Inflammatory macrophage treated with lipopolysaccharide for 1 hour (primary cell): ENCODE measurements at regions not wholly inside any gene's neighbourhood (a gene's known extent, or its start where the extent isn't known, plus 50 kb on each side); places are given as distances from the start of the nearest gene placed in this dataset.
"Not testable (repeated sequence)": the region's sequence is repeated elsewhere in the genome, so short reads cannot be mapped to it uniquely, and the experiment has no call there.

Experiments
- DNase-seq, 2 donors: peaks; one replicate each; pipeline ENCODE4 v3.0.0-alpha.2; 2020 to 2022

DNA sequence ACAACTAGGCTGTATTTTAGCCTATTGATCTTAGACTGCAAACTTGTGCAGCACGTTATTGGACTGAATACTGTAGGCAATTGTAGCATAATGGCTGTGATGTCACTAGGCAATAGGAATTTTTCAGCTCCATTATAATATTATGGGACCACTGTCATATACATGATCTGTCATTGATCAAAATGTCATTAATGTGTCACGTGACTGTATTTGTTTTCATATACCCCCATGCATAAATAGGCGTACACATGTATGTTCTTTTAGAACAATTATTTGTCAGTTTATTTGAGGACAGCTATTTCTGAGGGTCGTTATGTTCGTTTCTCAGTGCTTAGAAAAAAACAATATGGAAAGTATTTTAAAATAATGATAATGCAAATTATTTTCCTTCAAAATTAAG lies 111.9 kb upstream of the CDH2 start:
- DNase-seq, result no peak

DNA sequence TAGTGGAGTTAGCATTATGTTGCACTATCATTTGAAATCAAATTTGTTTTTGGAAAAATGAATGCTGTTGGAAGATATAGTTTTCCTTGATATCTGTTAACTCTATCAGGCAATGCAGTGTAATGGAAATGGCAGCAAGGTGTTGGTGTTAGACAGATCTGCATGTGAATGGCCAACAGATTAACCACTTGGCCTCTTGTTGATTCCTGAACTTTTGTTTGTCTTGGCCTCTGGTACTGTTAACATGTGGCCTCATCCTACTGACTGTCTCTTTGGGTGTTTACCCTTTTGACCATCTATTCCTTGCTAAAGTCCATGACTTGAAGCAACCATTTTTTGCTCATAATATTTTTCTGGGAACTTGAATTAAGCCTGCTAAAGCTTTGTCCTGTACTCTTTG lies 110.2 kb upstream of the CDH2 start:
- no peak for DNase-seq

DNA sequence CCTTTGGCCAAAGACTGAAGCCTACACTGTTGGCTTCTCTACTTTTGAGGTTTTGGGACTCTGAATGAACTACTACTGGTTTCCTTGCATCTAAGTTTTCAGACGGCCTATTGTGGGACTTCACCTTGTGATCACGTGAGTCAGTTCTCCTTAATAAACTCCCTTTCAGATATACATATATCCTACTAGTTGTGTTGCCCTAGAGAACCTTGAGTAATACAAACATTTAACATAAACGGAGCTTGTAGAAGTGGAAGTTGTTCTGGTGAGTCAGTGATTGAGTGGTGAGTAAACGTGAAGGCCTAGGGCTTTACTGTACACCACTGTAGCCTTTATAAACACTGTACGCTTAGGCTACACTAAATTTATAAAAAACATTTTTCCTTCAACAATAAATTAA lies 107.2 kb upstream of the CDH2 start:
- no peak for DNase-seq

DNA sequence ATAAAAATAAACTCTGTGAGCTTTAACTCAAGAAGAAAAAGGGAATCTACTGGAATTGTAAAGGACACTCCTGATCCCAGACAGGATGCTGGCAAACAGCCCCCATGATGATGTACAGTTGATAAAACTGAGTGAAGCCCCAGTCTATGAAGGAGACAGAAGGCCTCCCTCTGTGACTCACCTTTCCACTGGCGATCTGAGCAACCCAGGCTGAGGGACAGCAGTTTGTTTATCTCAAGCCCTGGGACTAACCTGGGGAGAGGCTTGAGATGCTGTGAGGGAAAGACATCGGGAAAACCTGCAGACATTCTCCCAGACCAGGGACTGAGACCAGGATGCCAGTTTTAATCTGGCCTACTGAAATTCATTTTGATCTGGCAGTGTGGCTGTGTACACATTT lies 104.5 kb upstream of the CDH2 start:
- no peak for DNase-seq

DNA sequence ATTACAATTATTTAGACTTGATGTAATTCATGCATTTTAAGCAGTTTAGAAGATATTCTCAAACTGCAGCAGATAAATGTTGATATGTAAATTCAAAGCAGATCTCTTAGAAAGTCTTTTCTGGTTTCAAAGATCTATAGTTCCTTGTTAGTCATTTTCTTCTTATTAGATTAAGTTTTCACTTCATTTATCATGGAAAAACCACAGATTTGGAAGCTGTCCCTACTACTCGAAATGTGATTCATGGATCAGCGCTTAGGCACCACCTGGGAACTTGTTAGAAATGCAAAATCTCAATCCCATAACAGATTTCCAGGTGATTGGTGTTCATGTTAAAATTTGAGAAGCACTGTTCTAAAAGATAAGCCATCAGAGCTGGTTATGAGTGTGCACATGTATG lies 92.8 kb upstream of the CDH2 start:
- no peak for DNase-seq

DNA sequence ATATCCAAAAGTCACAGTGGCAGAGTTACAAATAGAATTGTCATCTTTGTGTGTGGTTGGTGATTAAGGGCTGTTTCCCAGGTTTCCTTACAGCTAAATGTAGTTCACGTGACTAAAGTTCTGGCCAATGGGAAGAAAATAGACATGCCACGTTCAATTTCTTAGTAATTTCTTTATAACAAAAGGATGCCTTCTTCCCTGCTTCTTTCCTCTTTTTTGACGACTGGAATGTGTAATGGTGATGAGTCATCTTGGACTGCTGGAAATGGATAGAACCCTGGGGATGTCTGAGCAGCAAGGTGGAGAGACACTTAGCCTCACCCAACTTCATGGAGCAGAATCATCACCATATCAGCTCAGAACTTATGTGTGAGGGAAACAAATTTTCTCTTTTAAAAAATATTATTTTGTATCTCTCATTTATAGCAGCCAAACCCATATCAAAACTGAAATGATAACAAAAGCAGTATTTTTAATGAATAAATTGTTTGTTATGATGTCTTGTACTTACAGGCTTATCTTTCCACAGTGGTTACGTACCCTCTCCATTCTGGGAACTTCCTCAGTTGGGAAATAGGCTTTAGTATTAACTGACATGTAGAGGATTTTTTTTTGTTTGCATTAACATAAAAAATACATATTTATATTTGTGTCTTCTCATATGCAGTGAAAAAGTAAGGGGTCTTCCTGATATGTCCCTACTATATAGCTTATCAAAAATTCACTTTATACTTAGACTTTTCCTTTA lies 91.1 kb upstream of the CDH2 start:
- DNase-seq, result no peak

DNA sequence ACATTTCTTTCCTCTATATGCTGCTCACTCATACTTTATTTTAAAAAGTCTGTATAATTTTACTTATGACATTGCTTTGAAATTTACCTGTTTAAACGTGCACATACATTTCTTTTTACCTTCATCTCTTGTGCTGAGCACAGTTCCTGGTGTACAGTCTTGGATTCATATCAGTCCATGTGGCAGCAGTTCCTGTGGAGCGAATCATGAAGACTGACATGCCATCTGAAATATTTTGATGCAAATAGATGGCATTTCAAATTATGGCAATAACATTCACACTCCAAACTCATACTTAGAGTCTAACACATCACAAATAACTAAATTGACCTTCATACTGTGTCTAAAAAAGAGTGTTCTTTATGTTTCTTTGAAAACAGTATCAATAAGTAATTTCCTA lies 90.3 kb upstream of the CDH2 start:
- no peak for DNase-seq

DNA sequence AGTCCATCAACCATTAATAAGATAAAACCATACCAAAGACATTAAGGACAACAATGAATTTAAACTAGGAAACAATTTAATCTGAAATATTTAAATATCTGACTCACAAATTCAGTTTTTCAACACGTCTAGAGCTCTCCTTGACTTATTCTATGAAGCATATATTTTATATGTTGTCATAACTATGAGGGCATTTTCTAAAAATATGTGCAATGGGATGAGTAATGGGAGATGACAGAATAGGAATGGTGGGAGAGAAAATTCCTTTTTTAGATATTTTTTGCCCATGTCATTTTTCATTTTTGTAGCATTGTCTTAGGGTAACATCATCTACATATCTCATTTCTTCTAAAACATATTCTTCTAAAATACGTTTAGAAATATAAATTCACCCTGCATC lies 79.2 kb upstream of the CDH2 start:
- no peak for DNase-seq

DNA sequence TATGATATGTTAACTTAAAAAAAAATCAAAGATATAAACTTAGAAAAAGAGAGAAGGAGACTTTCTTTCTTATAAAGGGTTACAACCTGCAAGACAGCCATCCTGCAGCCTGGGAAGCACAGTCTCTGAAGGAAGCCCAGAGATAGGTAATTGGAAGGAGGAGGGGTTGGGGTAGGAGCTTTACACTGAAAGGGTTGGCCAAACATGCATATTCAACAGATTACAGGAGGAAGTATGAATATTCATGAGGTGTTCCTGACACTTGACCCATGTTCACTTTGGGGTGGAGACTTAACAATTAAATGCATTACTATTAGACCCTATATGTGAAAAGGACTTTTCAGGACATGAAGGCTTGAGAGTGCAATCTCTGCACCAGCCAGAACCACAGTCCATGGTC lies 71.7 kb upstream of the CDH2 start:
- no peak for DNase-seq

DNA sequence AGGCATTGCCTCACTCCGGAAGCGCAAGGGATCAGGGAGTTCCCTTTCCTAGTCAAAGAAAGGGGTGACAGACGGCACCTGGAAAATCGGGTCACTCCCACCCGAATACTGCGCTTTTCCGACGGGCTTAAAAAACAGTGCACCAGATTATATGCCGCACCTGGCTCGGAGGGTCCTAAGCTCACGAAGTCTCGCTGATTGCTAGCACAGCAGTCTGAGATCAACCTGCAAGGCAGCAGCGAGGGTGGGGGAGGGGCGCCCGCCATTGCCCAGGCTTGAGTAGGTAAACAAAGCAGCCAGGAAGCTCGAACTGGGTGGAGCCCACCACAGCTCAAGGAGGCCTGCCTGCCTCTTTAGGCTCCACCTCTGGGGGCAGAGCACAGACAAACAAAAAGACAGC lies 63.7 kb upstream of the CDH2 start:
- not testable (repeated sequence) for DNase-seq

DNA sequence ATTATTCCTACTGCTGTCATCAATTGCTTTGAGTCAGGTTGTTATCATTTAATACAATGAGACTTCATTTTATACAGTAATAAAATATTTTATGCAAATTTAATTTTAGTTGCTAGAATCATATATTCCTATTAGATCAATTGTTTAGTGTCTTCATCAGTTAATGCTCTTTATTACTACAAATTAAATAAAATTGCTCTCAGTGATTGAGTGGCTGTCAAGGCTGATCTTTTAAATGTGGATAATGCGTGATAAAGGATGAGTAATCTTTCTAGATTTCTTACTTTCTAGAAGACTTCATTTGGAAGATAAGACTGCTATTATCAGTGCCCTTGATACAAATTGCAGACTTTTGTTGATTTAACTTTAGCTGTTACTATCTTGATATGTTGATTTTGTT lies 59.6 kb upstream of the CDH2 start:
- DNase-seq, result no peak
